Prostate gland (tissue), 2 donors: ENCODE measurements at regions not wholly inside any gene's neighbourhood (a gene's known extent, or its start where the extent isn't known, plus 50 kb on each side); places are given as distances from the start of the nearest gene placed in this dataset.

ENCODE experiments used
- POLR2A ChIP-seq: fragments of 450-650 bp; IDR thresholded peaks from one replicate; pipeline ENCODE4 v1.6.1; 2016; ENCODE audit warnings: antibody characterized with exemption, mild to moderate bottlenecking
- POLR2AphosphoS5 ChIP-seq: sonication (generic); formaldehyde crosslinking; IDR thresholded peaks from one replicate; pipeline ENCODE4 v1.6.1; 2017; ENCODE audit warnings: antibody characterized with exemption
- TF ChIP-seq, protein P1 (sequence below), 4 experiments: fragments of 200-600 bp in 2 of 4; fragments of 450-650 bp in 2 of 4; sonication (generic) in 2 of 4; IDR thresholded peaks; 1 replicate in 3 of 4; 2 replicates in 1 of 4; pipeline ENCODE4 v1.5.1; 2016 to 2019; ENCODE audit warnings: antibody characterized with exemption in 4 of 4, mild to moderate bottlenecking in 2 of 4, moderate library complexity in 2 of 4

DNA sequence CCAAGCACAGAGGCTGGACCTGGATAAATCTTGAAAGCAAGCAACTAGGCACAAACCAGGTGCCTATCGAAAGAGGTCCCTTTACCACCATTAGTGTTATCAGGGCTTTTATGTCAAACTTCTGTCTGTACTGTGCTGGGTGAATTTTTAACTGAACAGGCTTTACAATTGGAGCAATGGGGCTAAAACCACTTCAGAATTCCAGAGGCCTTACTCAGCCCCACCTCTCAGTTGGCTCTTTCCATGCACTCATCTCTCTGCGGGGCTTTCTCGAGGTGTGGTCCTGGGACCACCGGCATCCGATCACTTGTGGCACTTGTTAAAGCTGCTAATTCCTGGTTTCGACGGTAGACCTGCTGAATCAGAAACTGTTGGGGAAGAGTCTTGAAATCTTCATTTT, 232.5 kb downstream of the SOX4 start:
- TF ChIP-seq, protein P1, sequence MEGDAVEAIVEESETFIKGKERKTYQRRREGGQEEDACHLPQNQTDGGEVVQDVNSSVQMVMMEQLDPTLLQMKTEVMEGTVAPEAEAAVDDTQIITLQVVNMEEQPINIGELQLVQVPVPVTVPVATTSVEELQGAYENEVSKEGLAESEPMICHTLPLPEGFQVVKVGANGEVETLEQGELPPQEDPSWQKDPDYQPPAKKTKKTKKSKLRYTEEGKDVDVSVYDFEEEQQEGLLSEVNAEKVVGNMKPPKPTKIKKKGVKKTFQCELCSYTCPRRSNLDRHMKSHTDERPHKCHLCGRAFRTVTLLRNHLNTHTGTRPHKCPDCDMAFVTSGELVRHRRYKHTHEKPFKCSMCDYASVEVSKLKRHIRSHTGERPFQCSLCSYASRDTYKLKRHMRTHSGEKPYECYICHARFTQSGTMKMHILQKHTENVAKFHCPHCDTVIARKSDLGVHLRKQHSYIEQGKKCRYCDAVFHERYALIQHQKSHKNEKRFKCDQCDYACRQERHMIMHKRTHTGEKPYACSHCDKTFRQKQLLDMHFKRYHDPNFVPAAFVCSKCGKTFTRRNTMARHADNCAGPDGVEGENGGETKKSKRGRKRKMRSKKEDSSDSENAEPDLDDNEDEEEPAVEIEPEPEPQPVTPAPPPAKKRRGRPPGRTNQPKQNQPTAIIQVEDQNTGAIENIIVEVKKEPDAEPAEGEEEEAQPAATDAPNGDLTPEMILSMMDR (IDR thresholded peaks at IDR 0.05): no peak
- TF ChIP-seq POLR2A (no peak), POLR2AphosphoS5 (no peak)
